Ovary (tissue), 7 donors: ENCODE measurements at regions not wholly inside any gene's neighbourhood (a gene's known extent, or its start where the extent isn't known, plus 50 kb on each side); places are given as distances from the start of the nearest gene placed in this dataset.
A peak's percentile ranks its signal among the peaks of the same experiment; 100 is the strongest.

Experiments used
- DNase-seq, 5 donors: peaks; one replicate each; pipeline ENCODE4 v3.0.0-alpha.2; 2019 to 2020
- H3K27ac ChIP-seq, 2 donors: fragments of 200-600 bp; one replicate each; pipeline versions ENCODE4 v1.5.1 to v1.8.0; 2019 to 2022
- H3K27me3 ChIP-seq: fragments of 200-600 bp; one replicate; pipeline ENCODE4 v1.8.0; 2022
- H3K36me3 ChIP-seq: fragments of 200-600 bp; sonication (generic); one replicate; pipeline ENCODE4 v1.5.1; 2019
- H3K4me1 ChIP-seq: one replicate; pipeline ENCODE4 v1.8.1; 2013; ENCODE audit warnings: mild to moderate bottlenecking, moderate library complexity; ENCODE audit not compliant: insufficient read depth
- H3K4me3 ChIP-seq: fragments of 200-600 bp; sonication (generic); one replicate; pipeline ENCODE4 v1.5.1; 2017
- H3K9me3 ChIP-seq, 2 donors: fragments of 200-600 bp in 1 of 2; sonication (generic) in 1 of 2; one replicate each; pipeline versions ENCODE4 v1.5.1 to v1.8.1; 2013 to 2019; ENCODE audit warnings: mild to moderate bottlenecking in 1 of 2, moderate library complexity in 1 of 2
- CTCF ChIP-seq, 3 donors: fragments of 450-650 bp in 2 of 3; fragments of 200-600 bp in 1 of 3; IDR thresholded peaks; one replicate each; pipeline versions ENCODE4 v1.5.1 to v1.8.0; 2016 to 2022; ENCODE audit warnings: antibody characterized with exemption in 3 of 3, mild to moderate bottlenecking in 1 of 3
- EP300 ChIP-seq: sonication (generic); formaldehyde crosslinking; IDR thresholded peaks from one replicate; pipeline ENCODE4 v1.6.1; 2017; ENCODE audit warnings: antibody characterized with exemption
- POLR2A ChIP-seq: fragments of 450-650 bp; IDR thresholded peaks from one replicate; pipeline ENCODE4 v1.6.1; 2017; ENCODE audit warnings: antibody characterized with exemption, mild to moderate bottlenecking, moderate library complexity
- WGBS, 3 donors: extraction: QIAGEN DNeasy Blood & Tissue Kit in 1 of 3; methylation state at CpG; one replicate each; pipeline versions ENCODE4 v1.1.5 to v1.1.7; 2013 to 2017; 5-methylcytosine and 5-hydroxymethylcytosine counted together
- intact Hi-C, 4 donors: fragments of 100-400 bp; cut with DNase I; formaldehyde crosslinking; loops; one replicate each; pipeline versions ENCODE4 v1.11.0 to v1.15.1; 2022 to 2023
- donor health status: DM: no; HTN: no; CAD: no; lungs with moderate emphysema.
- donor health status: DM: no; HTN: no; CAD: no.
- donor health status: Bipolar disorder and iron deficiency.
- donor health status: DM: no; HTN: no; CAD: no.
- donor health status: DM: yes; HTN: yes; CAD: no.

GRCh38 chr20:18971121-18971520 lies 157.5 kb downstream of the SCP2D1 start:
- intact Hi-C loops = no loop called here
- no peaks in the 10 kb centered on the region for H3K27me3 ChIP-seq
- WGBS, 3 donors = 94% methylated on average over 5 of the region's 5 CpGs
- no peak overlapping the region for H3K4me3 ChIP-seq
- H3K9me3 ChIP-seq = no peaks in the 10 kb centered on the region
- no peaks in the 10 kb centered on the region for H3K36me3 ChIP-seq
- no peak for DNase-seq
- H3K27ac ChIP-seq = no peak overlapping the region
- peaks cover 4% of the 10 kb centered on the region for H3K4me1 ChIP-seq
- TF ChIP-seq CTCF (IDR thresholded peaks at IDR 0.05) = no peak
- no peak for TF ChIP-seq EP300
- no peak for TF ChIP-seq POLR2A

GRCh38 chr20:18971574-18971973 lies 158.0 kb downstream of the SCP2D1 start:
- WGBS, 3 donors = 79 to 84% (median 82%) methylated on average over 2 of the region's 2 CpGs
- Histone ChIP-seq H3K36me3 (no peaks in the 10 kb centered on the region), H3K4me1 (peaks cover 4% of the 10 kb centered on the region), H3K27ac (no peak overlapping the region), H3K4me3 (no peak overlapping the region), H3K9me3 (no peaks in the 10 kb centered on the region), H3K27me3 (no peaks in the 10 kb centered on the region)
- intact Hi-C loops = no loop called here
- no peak for TF ChIP-seq CTCF (IDR thresholded peaks at IDR 0.05)
- no peak for TF ChIP-seq EP300
- no peak for TF ChIP-seq POLR2A
- DNase-seq = no peak

- 85 to 92% (median 86%) methylated on average over 3 of the region's 3 CpGs for WGBS, 3 donors
- DNase-seq = no peak
- no peak overlapping the region for H3K27ac ChIP-seq
- intact Hi-C loops = no loop called here
- no peaks in the 10 kb centered on the region for H3K9me3 ChIP-seq
- H3K36me3 ChIP-seq = no peaks in the 10 kb centered on the region
- no peak overlapping the region for H3K4me3 ChIP-seq
- TF ChIP-seq EP300 (no peak), CTCF (IDR thresholded peaks at IDR 0.05) (no peak), POLR2A (no peak)
- H3K4me1 ChIP-seq = peaks cover 4% of the 10 kb centered on the region
- no peaks in the 10 kb centered on the region for H3K27me3 ChIP-seq
Observed at GRCh38 chr20:18972251-18972876, 158.8 kb downstream of the SCP2D1 start.

DNA sequence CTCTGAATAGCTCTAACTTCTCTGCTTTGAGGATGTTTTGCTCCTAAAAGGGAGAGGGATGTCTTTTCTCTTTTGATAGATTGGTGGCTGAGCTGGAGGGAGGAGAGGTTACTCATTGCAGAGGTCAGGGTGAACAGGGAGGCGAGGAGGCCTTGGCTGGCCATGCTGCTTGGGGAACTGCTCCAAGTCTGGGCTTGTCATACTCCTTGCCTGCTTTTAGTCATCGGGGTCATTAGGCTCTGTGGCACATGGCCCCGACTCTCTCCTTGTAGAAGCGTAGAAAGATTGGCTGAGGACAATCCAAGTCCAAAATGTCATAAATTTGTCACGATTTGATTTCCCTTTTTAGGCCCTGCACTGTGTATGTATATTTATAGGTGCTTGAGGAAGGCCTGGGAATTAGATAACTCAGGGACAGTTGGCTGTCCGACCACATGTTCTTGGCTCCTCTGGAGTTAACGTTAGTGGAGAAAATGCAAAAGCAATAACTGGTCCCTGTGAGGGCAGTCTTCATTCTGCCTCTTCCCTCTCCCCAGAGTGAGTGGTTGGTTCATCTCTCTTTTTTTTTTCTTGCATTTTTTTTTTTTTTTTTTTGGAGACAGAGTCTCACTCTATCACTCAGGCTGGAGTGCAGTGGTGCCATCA lies 160.1 kb downstream of the SCP2D1 start:
- H3K36me3 ChIP-seq = no peaks in the 10 kb centered on the region
- no peaks in the 10 kb centered on the region for H3K9me3 ChIP-seq
- H3K4me3 ChIP-seq = no peak overlapping the region
- H3K27ac ChIP-seq = peak overlapping the region in 1 of 2 donors; percentile 23
- H3K27me3 ChIP-seq = no peaks in the 10 kb centered on the region
- intact Hi-C loops = no loop called here
- TF ChIP-seq EP300 = no peak
- no peak for TF ChIP-seq CTCF (IDR thresholded peaks at IDR 0.05)
- no peak for TF ChIP-seq POLR2A
- WGBS, 3 donors = 3 to 14% (median 6%) methylated on average over 7 of the region's 7 CpGs
- peaks cover 4% of the 10 kb centered on the region for H3K4me1 ChIP-seq
- peak; percentile 70 to 83 (median 80) for DNase-seq
